Astrocyte (in vitro differentiated cells and primary cell): ENCODE measurements at regions not wholly inside any gene's neighbourhood (a gene's known extent, or its start where the extent isn't known, plus 50 kb on each side); places are given as distances from the start of the nearest gene placed in this dataset.

Source experiments
- DNase-seq: peaks from one replicate; pipeline ENCODE4 v3.0.0-alpha.2; 2010; ENCODE audit warnings: low read depth
- FAIRE-seq: peaks from 2 replicates; lab custom pipeline; 2011; peaks lifted over from hg19 to GRCh38; lab: Jason Lieb, UNC
- H2AFZ ChIP-seq: 2 replicates; pipeline ENCODE4 v1.6.0; 2012; ENCODE audit warnings: low read depth, low read length, inconsistent platforms
- H3K27ac ChIP-seq: 2 replicates; pipeline ENCODE4 v1.5.1; 2011; ENCODE audit warnings: low read depth, low read length, inconsistent platforms
- H3K27me3 ChIP-seq: 2 replicates; pipeline ENCODE4 v1.6.0; 2011; ENCODE audit warnings: low read length, inconsistent platforms; ENCODE audit not compliant: insufficient read depth
- H3K36me3 ChIP-seq: 2 replicates; pipeline ENCODE4 v1.5.1; 2011; ENCODE audit warnings: low read length, inconsistent platforms; ENCODE audit not compliant: insufficient read depth
- H3K4me1 ChIP-seq: 2 replicates; pipeline ENCODE4 v1.5.1; 2011; ENCODE audit warnings: low read length, inconsistent platforms; ENCODE audit not compliant: insufficient read depth
- H3K4me2 ChIP-seq: 2 replicates; pipeline ENCODE4 v1.6.0; 2012; ENCODE audit warnings: low read length, inconsistent platforms
- H3K4me3 ChIP-seq: 2 replicates; pipeline ENCODE4 v1.5.1; 2011; ENCODE audit warnings: low read depth, mild to moderate bottlenecking, low read length, inconsistent platforms; ENCODE audit not compliant: insufficient read depth
- H3K79me2 ChIP-seq: 2 replicates; pipeline ENCODE4 v1.6.0; 2012; ENCODE audit warnings: mild to moderate bottlenecking, low read length, inconsistent platforms; ENCODE audit not compliant: insufficient read depth
- H3K9ac ChIP-seq: 2 replicates; pipeline ENCODE4 v1.6.0; 2012; ENCODE audit warnings: mild to moderate bottlenecking, low read length, inconsistent platforms
- H3K9me3 ChIP-seq: 2 replicates; pipeline ENCODE4 v1.5.1; 2012; ENCODE audit warnings: low read depth, mild to moderate bottlenecking, low read length, inconsistent platforms; ENCODE audit not compliant: insufficient read depth
- H4K20me1 ChIP-seq: 2 replicates; pipeline ENCODE4 v1.6.0; 2012; ENCODE audit warnings: low read length, inconsistent platforms; ENCODE audit not compliant: insufficient read depth
- H3K27ac Mint-ChIP-seq: one replicate; pipeline ENCODE4 v1.8.0; 2021; ENCODE audit warnings: mild to moderate bottlenecking, mixed read lengths; ENCODE audit not compliant: unreplicated experiment
- H3K27me3 Mint-ChIP-seq: one replicate; pipeline ENCODE4 v1.8.0; 2021; ENCODE audit warnings: low read depth, mixed read lengths; ENCODE audit not compliant: unreplicated experiment
- H3K36me3 Mint-ChIP-seq: one replicate; pipeline ENCODE4 v1.8.0; 2021; ENCODE audit warnings: low read depth, mixed read lengths; ENCODE audit not compliant: unreplicated experiment
- H3K4me1 Mint-ChIP-seq: one replicate; pipeline ENCODE4 v1.8.0; 2021; ENCODE audit warnings: low read depth, mixed read lengths; ENCODE audit not compliant: unreplicated experiment
- H3K4me3 Mint-ChIP-seq: one replicate; pipeline ENCODE4 v1.8.0; 2021; ENCODE audit warnings: mild to moderate bottlenecking, moderate library complexity, mixed read lengths; ENCODE audit not compliant: unreplicated experiment
- H3K9me3 Mint-ChIP-seq: one replicate; pipeline ENCODE4 v1.8.0; 2021; ENCODE audit warnings: mild to moderate bottlenecking, mixed read lengths; ENCODE audit not compliant: unreplicated experiment
- EZH2 ChIP-seq: IDR thresholded peaks from 2 replicates; pipeline ENCODE4 v1.6.1; 2012; ENCODE audit warnings: mild to moderate bottlenecking, low read length, inconsistent platforms; ENCODE audit not compliant: insufficient read depth
- TF ChIP-seq, protein P1 (sequence below): IDR thresholded peaks from 2 replicates; pipeline ENCODE4 v1.5.1; 2011; ENCODE audit warnings: low read depth, mild to moderate bottlenecking, inconsistent platforms, low read length, moderate library complexity; ENCODE audit not compliant: insufficient read depth

GRCh38 chr12:89257340-89257739 lies 95.0 kb downstream of the DUSP6 start:
- Histone ChIP-seq H3K9me3 (no peaks in the 10 kb centered on the region), H3K9ac (no peak overlapping the region), H3K4me2 (no peak overlapping the region), H3K4me3 (no peak overlapping the region), H3K27ac (no peak overlapping the region), H3K4me1 (no peaks in the 10 kb centered on the region), H4K20me1 (no peaks in the 10 kb centered on the region), H2AFZ (no peak overlapping the region), H3K27me3 (no peaks in the 10 kb centered on the region), H3K79me2 (no peaks in the 10 kb centered on the region), H3K36me3 (no peaks in the 10 kb centered on the region)
- Mint-ChIP-seq H3K36me3 (no peaks in the 10 kb centered on the region), H3K27ac (no peak overlapping the region), H3K27me3 (peaks cover 2% of the 10 kb centered on the region), H3K4me1 (peaks cover 5% of the 10 kb centered on the region), H3K9me3 (peaks cover 6% of the 10 kb centered on the region), H3K4me3 (no peak overlapping the region)
- FAIRE-seq (no peak), DNase-seq (no peak)
- no peak for TF ChIP-seq EZH2

DNA sequence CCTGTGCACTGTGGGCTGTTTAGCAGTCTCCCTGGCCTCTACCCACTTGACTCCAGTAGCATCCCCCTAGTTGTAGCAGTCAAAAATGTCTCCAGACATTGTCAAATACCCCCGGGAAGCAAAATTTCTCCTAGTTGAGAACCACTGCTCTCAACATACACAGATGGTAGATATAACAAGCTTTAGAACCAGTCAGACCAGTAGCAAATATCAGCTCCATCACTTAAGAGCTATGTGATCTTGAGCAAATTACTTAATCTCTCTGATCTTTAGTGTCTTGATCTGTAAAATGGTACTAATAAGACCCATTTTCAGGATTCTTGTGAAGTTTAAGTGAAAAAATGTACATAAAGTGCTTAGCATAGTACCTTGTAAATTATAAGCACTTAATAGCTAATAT lies 96.2 kb downstream of the DUSP6 start:
- Histone ChIP-seq H3K27ac (no peak overlapping the region), H3K4me3 (no peak overlapping the region), H3K9ac (no peak overlapping the region), H4K20me1 (no peaks in the 10 kb centered on the region), H3K4me2 (no peak overlapping the region), H3K4me1 (no peaks in the 10 kb centered on the region), H3K79me2 (no peaks in the 10 kb centered on the region), H3K27me3 (no peaks in the 10 kb centered on the region), H3K9me3 (no peaks in the 10 kb centered on the region), H2AFZ (no peak overlapping the region), H3K36me3 (no peaks in the 10 kb centered on the region)
- FAIRE-seq = no peak
- H3K4me1 Mint-ChIP-seq = peaks cover 13% of the 10 kb centered on the region
- no peak overlapping the region for H3K27ac Mint-ChIP-seq
- H3K4me3 Mint-ChIP-seq = no peak overlapping the region
- TF ChIP-seq, protein P1, sequence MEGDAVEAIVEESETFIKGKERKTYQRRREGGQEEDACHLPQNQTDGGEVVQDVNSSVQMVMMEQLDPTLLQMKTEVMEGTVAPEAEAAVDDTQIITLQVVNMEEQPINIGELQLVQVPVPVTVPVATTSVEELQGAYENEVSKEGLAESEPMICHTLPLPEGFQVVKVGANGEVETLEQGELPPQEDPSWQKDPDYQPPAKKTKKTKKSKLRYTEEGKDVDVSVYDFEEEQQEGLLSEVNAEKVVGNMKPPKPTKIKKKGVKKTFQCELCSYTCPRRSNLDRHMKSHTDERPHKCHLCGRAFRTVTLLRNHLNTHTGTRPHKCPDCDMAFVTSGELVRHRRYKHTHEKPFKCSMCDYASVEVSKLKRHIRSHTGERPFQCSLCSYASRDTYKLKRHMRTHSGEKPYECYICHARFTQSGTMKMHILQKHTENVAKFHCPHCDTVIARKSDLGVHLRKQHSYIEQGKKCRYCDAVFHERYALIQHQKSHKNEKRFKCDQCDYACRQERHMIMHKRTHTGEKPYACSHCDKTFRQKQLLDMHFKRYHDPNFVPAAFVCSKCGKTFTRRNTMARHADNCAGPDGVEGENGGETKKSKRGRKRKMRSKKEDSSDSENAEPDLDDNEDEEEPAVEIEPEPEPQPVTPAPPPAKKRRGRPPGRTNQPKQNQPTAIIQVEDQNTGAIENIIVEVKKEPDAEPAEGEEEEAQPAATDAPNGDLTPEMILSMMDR = no peak
- no peak for TF ChIP-seq EZH2
- H3K36me3 Mint-ChIP-seq = no peaks in the 10 kb centered on the region
- H3K27me3 Mint-ChIP-seq = peaks cover 2% of the 10 kb centered on the region
- no peak for DNase-seq
- H3K9me3 Mint-ChIP-seq = peaks cover 6% of the 10 kb centered on the region

DNA sequence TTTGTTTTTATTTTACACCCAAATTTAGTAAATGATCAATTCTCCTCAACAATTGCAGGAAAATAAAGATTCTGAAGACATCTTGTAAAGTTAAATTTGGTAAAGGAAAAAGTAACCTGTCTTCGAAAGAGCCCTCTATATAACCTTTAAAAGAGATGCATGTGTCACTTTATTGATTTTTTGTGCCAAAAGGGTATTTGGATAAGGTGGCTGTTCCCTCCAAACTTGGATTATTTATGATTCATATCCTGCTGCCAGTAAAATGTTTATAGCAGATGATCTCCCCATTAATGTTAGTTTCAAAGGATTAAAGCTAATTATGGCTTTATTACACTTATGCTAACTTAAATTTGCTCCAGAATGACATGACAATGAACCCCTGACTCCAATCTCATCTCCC lies 98.8 kb downstream of the DUSP6 start:
- TF ChIP-seq, protein P1 = no peak
- TF ChIP-seq EZH2 = no peak
- Histone ChIP-seq H3K4me2 (no peak overlapping the region), H3K9ac (no peak overlapping the region), H3K9me3 (no peaks in the 10 kb centered on the region), H3K79me2 (no peaks in the 10 kb centered on the region), H2AFZ (no peak overlapping the region), H3K27ac (no peak overlapping the region), H3K27me3 (no peaks in the 10 kb centered on the region), H3K36me3 (no peaks in the 10 kb centered on the region), H3K4me1 (no peaks in the 10 kb centered on the region), H3K4me3 (no peak overlapping the region), H4K20me1 (no peaks in the 10 kb centered on the region)
- Mint-ChIP-seq H3K4me1 (peaks cover 13% of the 10 kb centered on the region), H3K27ac (no peak overlapping the region), H3K4me3 (no peak overlapping the region), H3K27me3 (peaks cover 2% of the 10 kb centered on the region), H3K9me3 (peaks cover 2% of the 10 kb centered on the region), H3K36me3 (no peaks in the 10 kb centered on the region)
- DNase-seq (no peak), FAIRE-seq (no peak)
